IPS DF 19.7 (cell line): ENCODE measurements at regions not wholly inside any gene's neighbourhood (a gene's known extent, or its start where the extent isn't known, plus 50 kb on each side); places are given as distances from the start of the nearest gene placed in this dataset.

Experiments
- DNase-seq: peaks from one replicate; pipeline ENCODE4 v3.0.0-alpha.2; 2013; ENCODE audit warnings: low read depth, low spot score

- DNase-seq = no peak
These were observed 1026.2 kb upstream of the NR2F2 start for GRCh38 chr15:95304151-95304946.

GRCh38 chr15:95304947-95305400 lies 1025.5 kb upstream of the NR2F2 start:
- no peak for DNase-seq

- no peak for DNase-seq
These were observed 1023.4 kb upstream of the NR2F2 start for GRCh38 chr15:95307115-95307514.

- DNase-seq = no peak
These were observed 1011.3 kb upstream of the NR2F2 start for GRCh38 chr15:95319242-95319641.

GRCh38 chr15:95323796-95324195 lies 1006.7 kb upstream of the NR2F2 start:
- no peak for DNase-seq

- no peak for DNase-seq
These were observed 1005.8 kb upstream of the NR2F2 start for GRCh38 chr15:95324656-95325055.

- no peak for DNase-seq
These were observed 1004.6 kb upstream of the NR2F2 start for GRCh38 chr15:95325763-95326404.

- DNase-seq = no peak
These were observed 1003.9 kb upstream of the NR2F2 start for GRCh38 chr15:95326431-95327182.

- no peak for DNase-seq
These were observed 1003.3 kb upstream of the NR2F2 start for GRCh38 chr15:95327183-95327525.

GRCh38 chr15:95327661-95328060 lies 1002.8 kb upstream of the NR2F2 start:
- no peak for DNase-seq

GRCh38 chr15:95328559-95328958 lies 1001.9 kb upstream of the NR2F2 start:
- DNase-seq = no peak

- DNase-seq = no peak
These were observed 1001.1 kb upstream of the NR2F2 start for GRCh38 chr15:95329362-95329761.

GRCh38 chr15:95341686-95342085 lies 988.8 kb upstream of the NR2F2 start:
- DNase-seq = no peak

- no peak for DNase-seq
These were observed 984.6 kb upstream of the NR2F2 start for GRCh38 chr15:95345867-95346266.

GRCh38 chr15:95346721-95347475 lies 983.6 kb upstream of the NR2F2 start:
- DNase-seq = no peak

GRCh38 chr15:95347837-95348236 lies 982.7 kb upstream of the NR2F2 start:
- no peak for DNase-seq

- DNase-seq = no peak
These were observed 979.6 kb upstream of the NR2F2 start for GRCh38 chr15:95350908-95351307.

- no peak for DNase-seq
These were observed 977.8 kb upstream of the NR2F2 start for GRCh38 chr15:95352631-95353187.

GRCh38 chr15:95353512-95353911 lies 977.0 kb upstream of the NR2F2 start:
- no peak for DNase-seq

- DNase-seq = no peak
These were observed 970.5 kb upstream of the NR2F2 start for GRCh38 chr15:95359966-95360365.

- DNase-seq = no peak
These were observed 968.2 kb upstream of the NR2F2 start for GRCh38 chr15:95362306-95362705.

- no peak for DNase-seq
These were observed 966.9 kb upstream of the NR2F2 start for GRCh38 chr15:95363646-95364045.
